ENCODE measurements at regions not wholly inside any gene's neighbourhood (a gene's known extent, or its start where the extent isn't known, plus 50 kb on each side); places are given as distances from the start of the nearest gene placed in this dataset.

- no peak for DNase-seq
These were observed 247.9 kb upstream of the VCX3A start for GRCh38 chrX:6782831-6783230.

DNA sequence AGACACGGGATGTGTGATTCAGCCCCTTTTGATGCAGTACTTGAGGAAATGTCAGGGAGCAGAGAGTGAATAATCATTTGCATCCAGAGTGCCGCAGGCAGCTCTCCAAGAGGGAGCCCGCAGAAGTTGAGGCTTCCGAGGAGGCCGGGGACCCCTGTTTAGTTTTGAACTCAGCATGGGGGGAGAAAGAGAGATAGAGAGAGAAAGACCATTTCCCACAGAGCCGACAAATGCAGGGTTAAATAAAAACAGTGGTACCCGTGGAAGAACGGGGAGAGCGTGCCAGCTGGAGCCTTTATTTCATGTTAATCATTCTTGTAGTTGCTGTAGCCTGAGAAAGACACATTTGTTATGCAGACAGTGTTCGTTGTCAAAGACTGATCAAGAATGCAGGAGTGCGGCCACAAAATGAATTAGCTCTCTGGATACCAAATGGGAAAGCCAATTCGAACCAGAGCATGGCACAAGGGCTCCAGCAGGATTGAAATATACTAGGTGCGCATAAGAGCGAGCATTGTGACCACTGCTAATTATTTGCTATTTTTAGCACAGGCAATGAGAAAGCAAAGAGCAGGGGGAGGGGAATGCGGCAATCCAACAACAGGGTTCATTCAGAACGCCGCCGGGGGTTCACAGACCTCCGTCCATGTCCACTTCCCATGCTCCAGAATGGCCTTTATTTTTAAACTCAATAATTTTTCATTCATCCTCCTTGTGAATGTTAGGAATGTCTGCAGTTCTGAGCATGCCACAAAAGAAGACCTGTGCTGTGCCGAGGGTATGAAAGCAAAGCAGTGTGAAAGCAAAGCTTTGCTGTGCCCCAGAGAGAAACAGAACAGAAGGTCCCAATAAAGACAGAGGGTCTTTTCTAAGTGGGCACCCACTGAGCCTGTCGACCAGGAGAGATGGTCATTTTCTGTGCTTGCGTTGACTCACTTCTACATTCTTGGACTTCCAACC, 243.9 kb upstream of the VCX3A start:
- DNase-seq, result peak in 39 of 51 donors; percentile 1 to 89 (median 18)

- no peak for DNase-seq
These were observed 242.5 kb upstream of the VCX3A start for GRCh38 chrX:6777238-6778002.

GRCh38 chrX:6770936-6771335, 236.0 kb upstream of the VCX3A start:
- no peak for DNase-seq

GRCh38 chrX:6768881-6769280, 234.0 kb upstream of the VCX3A start:
- DNase-seq, result no peak

DNA sequence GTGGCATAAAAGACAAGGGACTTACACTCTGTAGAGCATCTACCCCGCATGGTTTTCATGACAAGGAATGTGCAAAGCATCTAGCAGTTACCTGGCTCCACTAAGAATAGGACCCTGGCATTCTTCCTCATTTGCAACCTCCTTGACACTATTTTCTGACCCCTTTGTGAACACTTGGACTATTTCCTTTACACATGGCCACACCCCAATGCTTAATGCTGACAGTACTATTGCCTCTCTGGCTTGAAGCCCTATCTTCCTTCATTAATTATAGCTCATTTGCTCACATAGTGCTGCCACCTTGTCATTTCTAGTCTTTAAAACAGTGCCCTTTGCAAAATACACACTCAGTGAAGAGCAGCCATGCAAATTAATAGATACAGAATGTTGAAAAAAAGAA, 226.3 kb upstream of the VCX3A start:
- no peak for DNase-seq

DNA sequence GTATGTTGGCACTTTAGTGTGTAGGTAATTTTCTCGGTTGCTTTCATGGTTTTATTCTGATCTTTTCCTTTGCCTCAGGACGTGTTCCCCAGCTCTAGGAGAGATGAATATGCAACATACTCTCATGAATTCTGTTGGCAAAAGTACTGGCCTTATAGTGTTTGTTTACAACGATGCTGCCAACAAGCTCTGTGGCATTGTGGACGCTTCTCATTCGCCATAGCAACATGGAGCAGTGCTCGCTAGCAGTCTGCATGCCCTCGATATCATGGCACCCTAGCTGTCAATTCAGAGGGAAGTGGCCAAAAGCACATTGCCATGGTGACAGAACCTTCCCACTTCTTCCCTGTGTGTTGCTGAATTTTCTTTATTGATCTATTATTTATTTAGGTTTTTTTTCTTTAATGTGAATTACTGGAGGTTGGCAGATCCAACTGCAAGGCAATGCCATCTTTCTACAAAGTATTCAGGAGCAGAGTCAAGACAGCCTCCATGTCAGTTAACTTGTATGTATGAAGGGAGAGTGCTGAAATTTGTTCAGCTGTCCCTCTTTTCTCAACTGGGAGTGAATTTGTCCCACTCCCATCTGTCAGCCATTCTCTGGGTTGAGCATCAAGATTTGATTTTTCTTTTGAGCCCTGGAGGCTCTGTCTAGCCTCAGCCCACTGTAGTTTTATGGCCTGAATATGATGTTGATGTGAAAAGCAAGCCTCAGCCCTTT, 224.9 kb upstream of the VCX3A start:
- no peak for DNase-seq

GRCh38 chrX:6758234-6758633, 223.3 kb upstream of the VCX3A start:
- no peak for DNase-seq

DNA sequence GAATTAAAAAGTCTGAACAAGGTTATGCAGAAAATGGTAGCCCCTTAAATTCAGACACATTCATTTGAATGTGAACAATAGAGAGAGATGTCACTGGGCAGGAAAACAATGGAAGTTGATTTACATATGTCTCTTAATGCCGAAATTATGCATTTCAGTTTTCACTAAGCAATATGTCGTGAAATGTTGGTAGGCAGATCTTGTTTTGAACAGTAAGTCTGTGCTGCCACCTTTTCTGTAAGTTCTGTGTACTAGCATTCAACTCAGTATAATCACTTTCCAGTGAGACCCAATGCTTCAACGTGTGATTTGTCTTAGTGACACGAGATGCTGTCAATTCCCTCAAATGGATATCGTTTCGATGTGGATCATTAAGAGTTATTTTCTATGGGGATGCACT, 222.7 kb upstream of the VCX3A start:
- no peak for DNase-seq

GRCh38 chrX:6748595-6748994, 213.7 kb upstream of the VCX3A start:
- DNase-seq, result no peak

- no peak for DNase-seq
These were observed 203.9 kb upstream of the VCX3A start for GRCh38 chrX:6738518-6739470.

GRCh38 chrX:6734844-6735634, 200.1 kb upstream of the VCX3A start:
- DNase-seq, result no peak

- DNase-seq, result no peak
These were observed 197.2 kb upstream of the VCX3A start for GRCh38 chrX:6732101-6732500.

- DNase-seq, result no peak
These were observed 194.7 kb upstream of the VCX3A start for GRCh38 chrX:6729626-6730025.

DNA sequence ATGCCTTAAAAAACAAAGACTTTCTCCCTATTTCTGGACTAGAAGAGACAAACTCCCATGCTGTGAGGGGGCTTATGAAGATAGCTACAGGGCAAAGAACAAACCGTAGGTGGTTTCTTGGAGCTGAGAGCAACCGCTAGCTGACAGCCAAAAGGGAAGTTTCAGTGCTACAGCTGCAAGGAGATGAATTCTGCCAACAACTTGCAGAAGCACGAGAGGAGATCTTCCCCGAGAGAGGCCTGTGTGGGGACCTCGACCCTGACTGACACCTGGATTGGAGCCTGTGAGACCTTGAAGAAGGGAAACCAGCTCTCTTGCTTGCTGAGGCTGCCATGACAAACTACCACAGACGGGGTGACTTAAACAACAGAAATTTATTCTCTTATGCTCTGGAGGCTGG, 183.8 kb upstream of the VCX3A start:
- no peak for DNase-seq

DNA sequence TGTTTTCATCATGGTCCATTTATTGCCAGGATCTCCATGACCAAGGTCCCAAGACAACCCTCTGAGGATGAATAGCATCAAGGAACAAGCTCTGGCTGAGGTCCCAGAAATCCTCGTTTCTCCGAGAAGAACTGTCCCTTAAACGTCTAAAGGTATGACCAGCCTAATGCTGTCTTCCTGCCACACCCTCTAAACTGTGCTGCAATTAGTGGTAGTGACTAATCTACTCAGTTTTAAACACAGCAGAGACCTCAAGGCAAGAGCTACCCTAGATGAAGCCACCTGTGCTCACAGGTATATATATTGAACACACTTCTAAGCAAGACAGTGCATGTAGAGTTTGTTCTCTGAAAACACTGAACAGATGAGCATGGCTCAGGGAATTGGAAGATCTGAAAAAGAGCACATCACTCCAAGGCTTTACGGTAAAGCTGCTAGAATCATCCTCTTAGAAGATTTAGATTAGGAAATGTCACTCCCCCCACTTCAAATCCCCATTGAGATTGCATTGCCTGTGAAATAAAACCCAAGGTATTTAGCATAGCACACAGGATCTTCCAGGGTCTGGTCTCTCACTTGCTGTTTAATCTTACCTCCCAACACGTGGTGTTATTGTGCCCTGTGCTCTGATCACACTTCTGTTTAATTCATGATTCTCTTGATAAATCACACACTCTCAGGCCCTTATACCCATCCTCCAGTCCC, 173.9 kb upstream of the VCX3A start:
- no peak for DNase-seq

GRCh38 chrX:6708041-6708440, 173.1 kb upstream of the VCX3A start:
- DNase-seq, result no peak

DNA sequence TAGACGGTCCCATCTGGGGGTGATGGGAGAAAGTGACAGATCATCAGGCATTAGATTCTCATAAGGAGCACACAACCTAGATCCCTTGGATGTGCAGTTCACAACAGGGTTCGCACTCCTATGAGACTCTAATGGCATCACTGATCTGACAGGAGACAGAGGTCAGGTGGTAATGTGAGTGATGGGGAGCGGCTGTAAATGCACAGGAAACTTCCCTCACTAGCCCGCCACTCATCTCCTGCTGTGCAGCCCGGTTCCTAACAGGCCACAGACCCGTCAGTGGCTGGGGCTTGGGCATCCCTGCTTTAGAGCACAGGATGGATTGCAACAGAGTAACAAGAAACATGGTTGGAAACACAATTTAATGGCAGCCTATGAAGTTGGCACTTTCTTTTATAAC, 172.6 kb upstream of the VCX3A start:
- no peak for DNase-seq

DNA sequence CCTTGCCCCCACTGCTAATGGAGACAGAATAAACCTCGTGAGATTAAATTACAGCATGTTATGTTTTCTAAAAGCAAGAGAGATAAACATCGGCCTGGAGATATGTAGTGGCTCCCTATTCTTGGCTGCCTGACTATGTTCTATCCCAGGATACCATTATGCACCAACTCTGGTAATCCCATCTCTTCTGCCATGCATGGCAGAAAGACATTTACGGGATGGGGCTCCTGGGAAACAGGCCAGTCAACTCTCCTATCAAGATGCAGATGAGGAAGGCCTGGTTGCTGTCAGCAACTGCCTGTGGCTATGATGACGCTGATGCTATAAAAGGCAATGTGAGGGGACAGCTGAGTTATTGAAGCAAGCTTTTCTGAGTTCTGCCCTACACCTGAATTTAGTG, 166.2 kb upstream of the VCX3A start:
- DNase-seq, result no peak

Data from hypothalamus (tissue), 51 donors.